ENCODE measurements at regions not wholly inside any gene's neighbourhood (a gene's known extent, or its start where the extent isn't known, plus 50 kb on each side); places are given as distances from the start of the nearest gene placed in this dataset.
"Not testable (repeated sequence)": the region's sequence is repeated elsewhere in the genome, so short reads cannot be mapped to it uniquely, and the experiment has no call there.

DNA sequence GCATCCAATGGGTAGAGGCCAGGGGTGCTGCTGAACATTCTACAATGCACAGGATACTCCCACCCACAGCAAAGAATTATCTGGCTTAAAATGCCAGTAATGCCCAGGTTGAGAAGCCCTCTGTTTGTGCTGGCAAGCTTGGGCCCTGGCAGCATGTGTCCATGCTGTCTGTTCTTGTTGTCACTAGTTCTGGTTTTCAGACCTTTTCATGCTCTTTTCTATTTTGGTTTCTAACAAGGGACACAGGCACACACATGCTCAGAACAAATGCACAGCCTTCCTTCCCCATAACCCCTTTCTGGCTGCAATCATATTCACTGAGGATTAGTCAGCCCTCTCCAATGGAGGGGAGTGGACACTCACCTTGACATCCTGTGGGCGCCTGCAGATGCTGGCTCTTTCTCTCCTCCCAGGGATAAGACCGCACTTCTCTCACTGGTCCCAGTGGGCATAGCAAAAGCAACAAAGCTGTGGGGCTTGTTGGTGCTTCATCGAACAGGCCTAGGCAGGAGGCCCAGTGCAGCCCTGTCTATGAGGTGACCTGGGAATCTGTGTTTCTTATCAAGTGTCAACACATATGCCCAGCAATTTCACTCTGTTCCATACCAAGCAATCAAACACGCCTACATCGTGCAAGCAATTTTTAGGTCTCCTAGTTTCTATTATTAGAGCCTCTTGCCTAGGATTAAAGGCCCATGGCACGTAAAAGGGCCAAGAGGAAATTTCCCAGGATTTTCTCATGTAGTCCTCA lies 271.1 kb upstream of the CCL2 start:
- DNase-seq, result no peak

- DNase-seq, result no peak
Measured at GRCh38 chr17:33986088-33986487, 269.0 kb upstream of the CCL2 start.

DNA sequence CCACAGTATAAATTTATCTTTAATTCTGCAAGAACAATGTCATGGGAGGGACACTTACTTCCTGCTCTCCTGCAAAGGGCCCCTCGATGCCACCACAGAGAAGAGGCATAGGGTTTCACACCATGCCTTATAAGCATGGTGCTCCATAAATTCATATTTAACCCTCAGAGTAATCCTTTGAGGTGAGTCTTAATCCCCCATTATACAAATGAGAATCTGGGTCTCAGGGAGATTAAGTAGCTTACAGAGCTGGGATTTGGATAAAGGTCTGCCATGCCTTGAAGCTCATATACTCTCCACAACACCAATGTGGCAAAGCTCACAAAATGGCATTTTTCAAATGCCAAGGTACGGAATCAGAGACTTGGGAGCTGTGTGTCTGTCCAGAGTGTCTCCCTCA lies 268.5 kb upstream of the CCL2 start:
- no peak for DNase-seq

DNA sequence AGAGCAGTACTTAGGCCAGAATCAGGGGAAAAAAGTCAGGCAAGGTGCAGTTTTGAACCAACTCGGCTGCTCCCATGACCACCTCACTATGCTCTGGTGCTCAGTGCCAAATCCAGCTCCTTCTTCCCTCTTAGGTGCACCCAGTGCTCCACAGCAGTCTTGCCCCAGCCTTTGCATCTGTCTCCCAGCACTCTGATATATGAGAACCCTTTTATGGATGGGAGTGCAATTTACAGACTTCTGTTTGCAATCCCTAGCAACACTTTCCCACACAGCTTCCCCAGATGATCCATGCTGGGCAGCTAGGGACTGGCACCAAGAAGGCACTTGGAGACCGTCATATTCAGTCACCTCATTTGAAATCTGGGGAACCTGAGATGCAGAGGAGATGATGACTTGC lies 267.9 kb upstream of the CCL2 start:
- DNase-seq, result no peak

GRCh38 chr17:33989361-33990148 lies 265.5 kb upstream of the CCL2 start:
- DNase-seq, result no peak

- DNase-seq, result no peak
Measured at GRCh38 chr17:33990943-33991706, 264.0 kb upstream of the CCL2 start.

- DNase-seq, result no peak
Measured at GRCh38 chr17:33992113-33992512, 263.0 kb upstream of the CCL2 start.

- no peak for DNase-seq
Measured at GRCh38 chr17:34000639-34001038, 254.4 kb upstream of the CCL2 start.

DNA sequence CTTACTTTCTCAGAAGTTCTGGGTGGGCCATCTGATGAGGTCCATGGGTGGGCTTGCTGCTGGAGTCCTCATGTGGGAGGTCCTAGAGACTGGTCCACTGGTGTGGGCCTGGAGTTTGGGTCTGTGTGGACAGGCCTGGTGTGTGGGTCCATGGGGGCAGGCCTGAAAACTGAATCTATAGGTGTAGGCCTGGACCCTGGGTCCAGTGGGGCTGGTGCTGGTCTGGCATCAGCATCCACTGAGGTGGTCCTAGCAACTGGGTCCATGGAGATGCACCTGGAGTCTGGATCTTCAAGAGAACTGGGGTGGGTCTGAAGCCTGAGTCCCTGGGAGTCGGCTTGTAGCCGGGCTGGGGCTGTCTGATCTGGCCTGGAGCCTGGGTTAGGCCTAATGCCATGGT lies 253.8 kb upstream of the CCL2 start:
- DNase-seq, result no peak

- no peak for DNase-seq
Measured at GRCh38 chr17:34006126-34006525, 249.0 kb upstream of the CCL2 start.

DNA sequence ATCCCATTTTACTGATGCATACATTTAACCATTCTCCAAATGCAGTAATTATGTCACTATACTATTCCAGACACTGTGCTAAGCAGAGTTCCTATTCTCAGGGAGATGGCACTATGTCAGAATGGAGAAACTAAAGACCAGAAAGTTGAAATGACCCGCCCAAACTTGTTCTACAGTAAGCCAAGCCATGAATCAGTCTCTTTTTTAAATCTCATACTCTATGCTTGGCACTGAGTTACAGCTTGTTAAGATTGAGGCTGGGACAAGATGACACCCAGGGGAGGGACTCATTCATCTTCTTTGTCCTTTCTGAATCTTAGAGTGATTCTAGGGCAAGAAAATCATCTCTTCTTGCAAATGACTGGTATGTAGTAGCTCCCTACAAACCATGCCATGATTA lies 247.0 kb upstream of the CCL2 start:
- no peak for DNase-seq

DNA sequence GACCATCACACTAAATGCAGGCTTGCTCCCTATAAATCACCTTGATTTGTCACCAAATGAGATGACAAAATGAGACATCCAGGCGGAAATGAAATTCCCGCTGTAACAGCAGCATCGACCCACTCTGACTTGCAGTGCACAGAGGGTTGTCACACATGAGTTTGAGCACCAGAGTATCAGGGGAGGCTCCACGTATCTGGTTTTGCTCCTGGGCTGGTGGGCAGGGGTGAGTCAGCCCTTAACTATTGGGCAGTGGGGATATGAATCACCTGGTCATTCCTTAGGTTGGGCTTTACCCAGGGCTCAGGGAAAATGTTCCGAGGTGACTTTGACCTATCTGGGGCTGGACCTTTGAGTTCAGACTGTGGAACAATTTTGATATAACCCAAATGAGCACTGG lies 245.2 kb upstream of the CCL2 start:
- no peak for DNase-seq

DNA sequence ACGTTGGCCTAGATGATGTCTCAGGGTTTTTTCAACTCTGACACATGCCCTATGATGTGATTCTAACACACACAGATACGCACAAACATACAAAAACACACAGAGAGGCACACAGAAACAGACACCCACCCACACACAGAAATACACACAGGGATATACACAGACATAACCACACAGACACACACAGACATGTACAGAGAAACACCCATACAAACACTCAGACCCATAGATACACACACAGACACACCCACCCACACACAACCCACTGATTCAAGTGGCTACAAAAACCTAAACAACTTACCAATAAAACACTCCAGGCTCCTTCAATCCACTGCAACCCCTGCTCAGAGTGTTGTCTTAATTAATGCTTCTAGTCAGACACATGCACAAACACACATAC lies 244.6 kb upstream of the CCL2 start:
- no peak for DNase-seq

DNA sequence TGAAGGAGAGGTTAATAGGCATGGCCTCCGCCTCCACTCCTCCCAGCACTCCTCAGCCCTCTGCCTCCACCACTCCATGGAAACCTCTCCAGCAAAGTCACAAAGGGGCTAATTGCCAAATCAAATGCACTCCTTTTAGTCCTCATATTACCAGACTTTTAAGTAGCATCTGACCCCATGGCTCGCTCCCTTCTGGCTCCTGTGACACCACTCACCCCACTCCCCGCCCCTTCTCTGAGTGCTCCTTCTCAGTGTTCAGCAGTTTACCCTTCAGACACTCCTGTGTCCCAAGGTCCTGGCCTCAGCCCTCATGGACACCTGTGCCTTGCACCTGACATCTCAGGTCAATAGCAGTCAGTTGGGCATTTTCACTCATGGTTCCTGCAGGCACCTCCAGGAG lies 243.5 kb upstream of the CCL2 start:
- DNase-seq, result no peak

DNA sequence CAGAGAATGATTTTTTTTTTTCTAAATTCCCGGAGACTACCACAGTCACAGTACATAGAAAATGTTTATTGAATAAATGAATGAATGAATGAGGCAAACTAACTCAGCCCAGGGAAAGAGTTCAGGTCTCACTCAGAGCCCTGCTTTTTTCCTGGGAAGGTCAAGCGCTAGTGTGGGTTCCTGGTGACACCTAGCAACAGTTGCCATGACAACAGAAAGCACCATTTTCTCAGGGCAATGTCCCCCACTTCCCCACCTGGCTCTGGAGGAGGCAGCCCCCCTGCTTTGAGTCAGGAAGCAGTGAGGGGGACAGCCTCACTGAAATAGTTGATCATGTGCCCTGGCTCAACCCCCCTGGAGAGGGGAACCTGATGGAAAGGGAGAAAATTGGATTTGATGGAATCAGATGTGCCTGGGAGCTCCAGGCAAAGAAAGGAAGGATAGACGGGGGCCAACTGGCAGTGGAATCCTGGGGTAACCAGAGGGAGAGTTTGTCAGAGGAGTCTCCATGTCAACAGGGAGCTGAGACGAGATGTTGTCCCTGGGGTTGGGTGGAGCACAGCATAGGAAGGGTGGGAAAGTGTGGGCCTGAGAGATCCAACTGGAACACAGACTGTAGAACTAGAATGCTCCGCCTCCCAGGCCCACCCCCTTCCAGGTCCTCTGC lies 242.2 kb upstream of the CCL2 start:
- no peak for DNase-seq

- no peak for DNase-seq
Measured at GRCh38 chr17:34015253-34015652, 239.8 kb upstream of the CCL2 start.

GRCh38 chr17:34024386-34024785 lies 230.7 kb upstream of the CCL2 start:
- DNase-seq, result no peak

DNA sequence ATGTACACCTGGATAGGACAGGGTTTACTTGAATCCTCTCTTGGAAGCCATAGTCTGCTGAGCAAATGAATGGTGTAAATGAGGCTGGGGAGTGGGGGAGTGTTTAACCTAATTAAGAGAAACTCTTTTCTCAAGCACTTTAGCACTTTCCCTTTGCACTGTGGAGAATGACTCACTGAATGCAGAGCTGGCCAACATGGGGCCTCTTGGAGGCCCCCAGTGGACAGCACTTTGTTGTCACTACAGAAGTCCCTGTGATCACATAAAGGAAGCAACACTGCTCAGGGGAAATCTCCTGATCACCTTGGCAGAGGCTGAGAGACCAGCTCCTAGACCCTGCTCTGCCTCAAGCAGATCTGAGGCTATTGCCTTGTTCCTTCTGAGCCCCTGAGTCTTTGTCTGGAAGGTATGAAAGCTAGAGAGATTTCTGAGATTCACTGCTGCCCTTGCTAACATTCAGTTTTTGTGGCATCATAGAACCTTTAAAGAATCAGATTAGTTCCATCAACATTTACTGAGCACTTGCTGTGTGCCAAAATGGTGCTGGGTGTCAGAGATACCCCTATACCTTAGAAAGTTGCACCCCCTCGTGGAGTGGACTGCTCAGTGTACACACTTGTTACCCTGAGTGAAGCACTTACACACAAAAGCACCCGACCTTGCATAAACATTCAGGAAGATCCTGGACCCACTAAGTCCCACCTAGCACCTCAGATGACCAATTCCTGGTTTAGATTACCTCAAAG lies 230.1 kb upstream of the CCL2 start:
- DNase-seq, result no peak

GRCh38 chr17:34030601-34031000 lies 224.5 kb upstream of the CCL2 start:
- not testable (repeated sequence) for DNase-seq

GRCh38 chr17:34032305-34032704 lies 222.8 kb upstream of the CCL2 start:
- not testable (repeated sequence) for DNase-seq

- DNase-seq, result not testable (repeated sequence)
Measured at GRCh38 chr17:34038786-34039185, 216.3 kb upstream of the CCL2 start.

DNA sequence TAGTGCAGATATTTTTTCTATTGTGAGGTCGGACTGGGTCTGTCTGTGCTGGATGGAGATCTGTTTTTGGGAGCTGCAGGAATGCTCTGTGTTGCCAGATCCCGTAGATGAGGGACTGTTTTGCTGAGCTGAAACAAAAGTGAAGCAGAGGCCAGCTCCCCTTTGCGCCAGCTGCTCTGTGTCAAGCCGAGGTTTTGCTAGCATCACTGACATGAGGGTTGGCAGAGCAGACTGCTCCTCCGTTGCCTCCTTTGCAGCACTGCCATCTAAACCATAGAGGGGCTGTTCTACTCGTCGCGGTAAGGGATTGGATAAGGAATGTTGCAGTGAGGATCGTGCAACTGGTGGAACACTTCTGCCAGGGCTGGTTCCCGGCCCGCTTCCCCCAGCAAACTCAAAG lies 215.9 kb upstream of the CCL2 start:
- not testable (repeated sequence) for DNase-seq

Data from NCI-H524 treated with DMSO at 0.1 percent for 48 hours (cell line).